LNCaP clone FGC (cell line): ENCODE measurements at regions not wholly inside any gene's neighbourhood (a gene's known extent, or its start where the extent isn't known, plus 50 kb on each side); places are given as distances from the start of the nearest gene placed in this dataset.

Source experiments
- DNase-seq: peaks from one replicate; pipeline ENCODE4 v3.0.0-alpha.2; 2011; ENCODE audit warnings: low read depth
- H3K4me3 ChIP-seq: 2 replicates; pipeline ENCODE4 v1.5.1; 2011; ENCODE audit warnings: mild to moderate bottlenecking, low read depth, low read length, control low read depth
- TF ChIP-seq, protein P1 (sequence below): IDR thresholded peaks from 2 replicates; pipeline ENCODE4 v1.5.1; 2012; ENCODE audit warnings: mild to moderate bottlenecking; ENCODE audit not compliant: control insufficient read depth, insufficient read depth; ENCODE audit errors: extremely low read depth

DNA sequence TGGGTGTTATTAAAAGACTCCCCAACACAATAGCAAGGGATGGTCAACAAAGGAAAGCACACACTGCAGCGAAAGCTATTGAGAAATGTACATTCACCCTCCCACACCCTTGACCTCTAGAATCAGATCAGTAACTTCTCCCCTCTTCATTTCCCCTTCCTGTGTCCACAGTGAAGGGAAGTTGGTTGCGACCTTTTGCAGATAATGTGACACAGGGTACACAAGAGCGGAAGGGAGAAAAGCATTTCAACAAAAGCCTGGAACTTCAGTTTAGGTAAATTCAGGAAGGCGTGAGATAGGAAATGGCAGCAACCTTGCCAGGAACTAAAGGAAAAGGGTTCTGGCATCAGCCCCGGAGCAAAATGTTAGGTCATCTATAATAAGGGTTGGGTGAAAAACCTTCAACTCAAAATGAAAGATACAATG is 899.8 kb downstream of the MCTP2 start:
- no peak for DNase-seq
- TF ChIP-seq, protein P1, sequence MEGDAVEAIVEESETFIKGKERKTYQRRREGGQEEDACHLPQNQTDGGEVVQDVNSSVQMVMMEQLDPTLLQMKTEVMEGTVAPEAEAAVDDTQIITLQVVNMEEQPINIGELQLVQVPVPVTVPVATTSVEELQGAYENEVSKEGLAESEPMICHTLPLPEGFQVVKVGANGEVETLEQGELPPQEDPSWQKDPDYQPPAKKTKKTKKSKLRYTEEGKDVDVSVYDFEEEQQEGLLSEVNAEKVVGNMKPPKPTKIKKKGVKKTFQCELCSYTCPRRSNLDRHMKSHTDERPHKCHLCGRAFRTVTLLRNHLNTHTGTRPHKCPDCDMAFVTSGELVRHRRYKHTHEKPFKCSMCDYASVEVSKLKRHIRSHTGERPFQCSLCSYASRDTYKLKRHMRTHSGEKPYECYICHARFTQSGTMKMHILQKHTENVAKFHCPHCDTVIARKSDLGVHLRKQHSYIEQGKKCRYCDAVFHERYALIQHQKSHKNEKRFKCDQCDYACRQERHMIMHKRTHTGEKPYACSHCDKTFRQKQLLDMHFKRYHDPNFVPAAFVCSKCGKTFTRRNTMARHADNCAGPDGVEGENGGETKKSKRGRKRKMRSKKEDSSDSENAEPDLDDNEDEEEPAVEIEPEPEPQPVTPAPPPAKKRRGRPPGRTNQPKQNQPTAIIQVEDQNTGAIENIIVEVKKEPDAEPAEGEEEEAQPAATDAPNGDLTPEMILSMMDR = no peak
- H3K4me3 ChIP-seq = no peak overlapping the region

DNA sequence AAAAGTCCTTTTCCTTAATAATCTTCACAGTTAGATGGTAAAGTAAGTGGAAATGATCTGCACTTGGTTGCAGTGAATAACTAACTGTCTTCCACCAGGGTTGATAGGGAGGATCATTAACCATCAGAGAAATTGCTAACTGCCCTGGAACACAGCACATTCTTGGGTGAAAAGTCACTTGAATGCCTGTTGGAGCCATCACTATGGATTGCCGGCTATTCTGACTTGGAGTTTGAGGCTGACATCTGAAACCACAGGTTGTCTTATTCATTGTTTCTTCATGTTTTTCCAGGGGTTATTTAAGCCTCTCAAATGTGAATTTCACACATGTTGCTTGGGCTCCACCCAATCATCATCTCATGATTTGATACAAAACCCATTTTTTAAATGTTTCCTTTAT is 901.4 kb downstream of the MCTP2 start:
- DNase-seq = no peak
- TF ChIP-seq, protein P1 = no peak
- H3K4me3 ChIP-seq = no peak overlapping the region

DNA sequence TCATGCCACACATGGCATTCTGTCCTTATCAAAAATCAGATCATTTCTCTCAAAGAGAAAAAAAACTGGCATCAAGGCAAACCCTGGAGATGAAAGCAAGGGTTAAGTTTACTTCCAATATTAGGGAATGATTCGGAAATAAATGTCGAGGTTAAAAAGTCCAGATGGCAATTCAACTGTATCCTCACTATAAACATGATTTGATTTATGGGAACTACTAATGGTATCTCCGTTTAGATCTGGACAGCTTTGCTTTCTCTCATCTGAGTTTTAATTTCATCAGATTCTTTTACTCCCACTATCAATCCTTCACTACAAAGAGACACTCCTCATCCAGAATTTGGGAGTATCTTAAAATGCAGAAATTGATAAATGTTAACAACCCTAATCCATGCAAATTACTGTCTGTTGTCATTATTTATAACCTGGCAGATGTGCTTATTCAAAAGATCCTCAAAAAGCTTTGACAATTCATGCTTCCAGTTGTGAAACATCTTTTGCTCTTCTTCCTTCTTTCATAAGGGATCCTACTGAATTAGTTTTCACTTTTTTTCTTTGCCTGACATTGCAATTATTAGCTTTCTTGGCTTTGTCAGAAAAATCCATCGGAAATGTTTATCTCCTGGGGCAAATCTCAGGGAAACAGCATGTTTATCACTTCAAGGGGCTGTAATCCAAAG is 903.2 kb downstream of the MCTP2 start:
- no peak for DNase-seq
- TF ChIP-seq, protein P1 = no peak
- H3K4me3 ChIP-seq = no peak overlapping the region

DNA sequence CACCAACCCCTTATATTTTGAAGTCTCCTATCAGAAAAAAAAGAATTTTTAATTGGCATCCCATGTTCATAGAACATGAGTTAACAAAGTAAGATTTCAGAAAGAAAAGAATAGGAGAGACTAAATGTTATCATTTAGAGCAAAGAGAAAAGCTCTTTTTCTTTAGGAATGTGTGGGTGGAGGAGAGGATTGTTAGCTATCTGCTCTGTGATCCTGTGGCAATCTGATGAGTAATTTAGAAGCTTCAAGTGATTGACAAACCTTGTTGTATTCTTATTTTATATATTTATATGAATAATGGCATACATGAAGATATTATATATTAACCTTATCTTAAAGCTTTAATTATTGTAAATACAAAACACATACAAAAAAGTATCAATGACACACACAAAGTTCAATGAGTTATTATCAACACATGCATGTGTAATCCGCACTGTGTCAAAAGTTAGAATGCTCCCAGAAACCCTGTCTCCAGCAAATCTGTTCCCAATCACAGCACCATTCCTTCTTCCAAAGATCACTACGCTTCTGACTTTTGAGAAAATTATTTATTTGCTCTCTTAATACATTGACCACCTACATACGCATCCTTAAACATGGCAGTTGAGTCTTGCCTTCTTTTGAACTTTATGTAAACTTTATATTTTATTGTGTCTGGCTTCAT is 907.4 kb downstream of the MCTP2 start:
- TF ChIP-seq, protein P1 = no peak
- no peak overlapping the region for H3K4me3 ChIP-seq
- no peak for DNase-seq

DNA sequence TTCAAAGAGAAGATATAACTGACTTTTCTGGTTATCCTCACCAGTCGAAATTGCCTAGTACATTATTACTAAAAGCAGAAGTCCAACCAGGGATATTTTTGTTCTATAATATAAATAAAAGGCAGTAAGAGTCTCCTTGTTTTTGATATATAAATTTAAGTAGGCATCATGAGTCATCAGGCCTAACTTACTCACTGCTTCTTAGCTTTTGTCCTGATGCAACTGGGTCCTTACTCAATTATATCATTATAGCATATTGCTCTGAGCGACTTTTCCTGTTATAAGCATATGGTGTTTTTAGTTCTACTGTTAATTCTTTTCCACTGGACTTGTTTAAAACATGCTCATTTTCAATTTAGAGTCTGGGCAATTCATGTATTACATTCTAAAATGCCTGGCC is 910.1 kb downstream of the MCTP2 start:
- no peak for DNase-seq
- no peak overlapping the region for H3K4me3 ChIP-seq

DNA sequence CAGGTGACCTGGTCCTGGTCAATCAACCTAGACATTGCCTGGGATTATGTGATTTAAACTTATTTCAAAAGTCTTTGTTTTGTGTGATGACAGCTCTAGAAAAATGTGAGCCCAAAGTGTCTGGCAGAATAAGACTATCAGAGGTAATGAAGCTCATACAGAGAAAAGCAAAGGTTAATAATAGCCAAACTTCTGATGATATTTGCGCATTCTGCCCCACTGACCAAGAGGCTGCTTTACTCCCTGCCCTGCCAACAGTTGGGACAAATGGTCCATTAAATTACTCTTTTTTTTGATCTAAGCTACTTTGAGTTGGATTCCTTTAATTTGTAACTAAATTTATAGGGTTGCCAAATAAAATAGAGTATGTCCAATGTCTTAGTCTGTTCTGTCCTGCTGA is 911.2 kb downstream of the MCTP2 start:
- no peak for DNase-seq
- H3K4me3 ChIP-seq = no peak overlapping the region
- TF ChIP-seq, protein P1 = no peak

More for the DNA sequence above, 910.1 kb downstream of the MCTP2 start:
- TF ChIP-seq, protein P1 = no peak
